Right lobe of liver (tissue), 4 donors: ENCODE measurements at regions not wholly inside any gene's neighbourhood (a gene's known extent, or its start where the extent isn't known, plus 50 kb on each side); places are given as distances from the start of the nearest gene placed in this dataset.

Experiments
- POLR2A ChIP-seq: fragments of 450-650 bp; IDR thresholded peaks from one replicate; pipeline ENCODE4 v1.6.1; 2017; ENCODE audit warnings: antibody characterized with exemption, mild to moderate bottlenecking
- TF ChIP-seq, protein P1 (sequence below), 4 donors: fragments of 200-600 bp in 3 of 4; fragments of 450-650 bp in 1 of 4; IDR thresholded peaks; one replicate each; pipeline versions ENCODE4 v1.5.1 to v1.8.0; 2016 to 2022; ENCODE audit warnings: antibody characterized with exemption in 4 of 4, mild to moderate bottlenecking in 2 of 4
- donor health status: DM: no; HTN: no; CAD: no.
- donor health status: DM: no; HTN: no; CAD: no.
- donor health status: DM: no; HTN: yes; CAD: no.

DNA sequence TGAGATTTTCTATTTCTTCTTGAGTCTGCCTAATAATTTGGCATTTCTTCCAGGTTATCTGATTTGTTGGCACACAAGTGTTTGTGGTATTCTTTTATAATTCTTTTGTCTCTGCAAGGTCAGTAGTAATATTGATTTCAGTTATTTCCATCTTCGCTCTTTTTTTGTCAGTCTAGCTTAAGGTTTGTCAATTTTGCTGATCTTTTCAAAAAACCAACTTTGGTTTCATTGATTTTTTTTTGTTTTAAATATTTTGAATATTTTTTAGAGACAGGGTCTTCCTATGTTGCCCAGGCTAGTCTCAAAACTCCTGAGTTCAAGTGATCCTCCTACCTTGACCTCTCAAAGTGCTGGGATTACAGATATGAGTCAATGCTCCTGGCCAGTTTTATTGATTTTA is 162.8 kb downstream of the BARX1 start:
- TF ChIP-seq, protein P1, sequence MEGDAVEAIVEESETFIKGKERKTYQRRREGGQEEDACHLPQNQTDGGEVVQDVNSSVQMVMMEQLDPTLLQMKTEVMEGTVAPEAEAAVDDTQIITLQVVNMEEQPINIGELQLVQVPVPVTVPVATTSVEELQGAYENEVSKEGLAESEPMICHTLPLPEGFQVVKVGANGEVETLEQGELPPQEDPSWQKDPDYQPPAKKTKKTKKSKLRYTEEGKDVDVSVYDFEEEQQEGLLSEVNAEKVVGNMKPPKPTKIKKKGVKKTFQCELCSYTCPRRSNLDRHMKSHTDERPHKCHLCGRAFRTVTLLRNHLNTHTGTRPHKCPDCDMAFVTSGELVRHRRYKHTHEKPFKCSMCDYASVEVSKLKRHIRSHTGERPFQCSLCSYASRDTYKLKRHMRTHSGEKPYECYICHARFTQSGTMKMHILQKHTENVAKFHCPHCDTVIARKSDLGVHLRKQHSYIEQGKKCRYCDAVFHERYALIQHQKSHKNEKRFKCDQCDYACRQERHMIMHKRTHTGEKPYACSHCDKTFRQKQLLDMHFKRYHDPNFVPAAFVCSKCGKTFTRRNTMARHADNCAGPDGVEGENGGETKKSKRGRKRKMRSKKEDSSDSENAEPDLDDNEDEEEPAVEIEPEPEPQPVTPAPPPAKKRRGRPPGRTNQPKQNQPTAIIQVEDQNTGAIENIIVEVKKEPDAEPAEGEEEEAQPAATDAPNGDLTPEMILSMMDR (IDR thresholded peaks at IDR 0.05) = no peak
- no peak for TF ChIP-seq POLR2A
